Activated T-helper 17 cell treated with anti-CD3 and anti-CD28 coated beads, Interleukin-2, amount 50 U/mL, for 72 hours (primary cell): ENCODE measurements at regions not wholly inside any gene's neighbourhood (a gene's known extent, or its start where the extent isn't known, plus 50 kb on each side); places are given as distances from the start of the nearest gene placed in this dataset.

Experiments
- ATAC-seq: fragments of 150-1000 bp; cut with Tn5 transposase; replicated peaks from 2 replicates; pipeline ENCODE4 v1.10.0; 2021; ENCODE audit warnings: mild to moderate bottlenecking, moderate library complexity
- H3K27ac Mint-ChIP-seq: one replicate; pipeline ENCODE4 v1.8.0; 2022; ENCODE audit warnings: mixed read lengths
- H3K27me3 Mint-ChIP-seq: one replicate; pipeline ENCODE4 v1.8.0; 2022; ENCODE audit warnings: mixed read lengths
- H3K36me3 Mint-ChIP-seq: one replicate; pipeline ENCODE4 v1.8.0; 2022; ENCODE audit warnings: low read depth, mild to moderate bottlenecking, mixed read lengths
- H3K4me1 Mint-ChIP-seq: one replicate; pipeline ENCODE4 v1.8.0; 2022; ENCODE audit warnings: mixed read lengths
- H3K4me3 Mint-ChIP-seq: one replicate; pipeline ENCODE4 v1.8.0; 2022; ENCODE audit warnings: mild to moderate bottlenecking, mixed read lengths
- H3K9me3 Mint-ChIP-seq: one replicate; pipeline ENCODE4 v1.8.0; 2022; ENCODE audit warnings: mixed read lengths

GRCh38 chr4:112975567-112976355 is 73.7 kb upstream of the ANK2 start:
- Mint-ChIP-seq H3K36me3 (no peaks in the 10 kb centered on the region), H3K27me3 (peaks cover under 1% of the 10 kb centered on the region), H3K27ac (no peak overlapping the region)

GRCh38 chr4:112978691-112979472 is 70.6 kb upstream of the ANK2 start:
- no peaks in the 10 kb centered on the region for H3K4me1 Mint-ChIP-seq
- H3K27ac Mint-ChIP-seq = no peak overlapping the region
- no peaks in the 10 kb centered on the region for H3K36me3 Mint-ChIP-seq
- H3K27me3 Mint-ChIP-seq = peaks cover 7% of the 10 kb centered on the region
- no peaks in the 10 kb centered on the region for H3K9me3 Mint-ChIP-seq
- no peak for ATAC-seq
- no peak overlapping the region for H3K4me3 Mint-ChIP-seq

More at GRCh38 chr4:112975567-112976355, 73.7 kb upstream of the ANK2 start:
- no peaks in the 10 kb centered on the region for H3K9me3 Mint-ChIP-seq
- no peak overlapping the region for H3K4me3 Mint-ChIP-seq
- H3K4me1 Mint-ChIP-seq = no peaks in the 10 kb centered on the region
- no peak for ATAC-seq

GRCh38 chr4:112979881-112980421 is 69.5 kb upstream of the ANK2 start:
- H3K9me3 Mint-ChIP-seq = no peaks in the 10 kb centered on the region
- no peak for ATAC-seq
- peaks cover 11% of the 10 kb centered on the region for H3K27me3 Mint-ChIP-seq
- H3K4me3 Mint-ChIP-seq = no peak overlapping the region
- H3K4me1 Mint-ChIP-seq = no peaks in the 10 kb centered on the region
- no peak overlapping the region for H3K27ac Mint-ChIP-seq
- no peaks in the 10 kb centered on the region for H3K36me3 Mint-ChIP-seq

GRCh38 chr4:112982680-112983079 is 66.8 kb upstream of the ANK2 start:
- H3K27me3 Mint-ChIP-seq = peaks cover 15% of the 10 kb centered on the region
- no peaks in the 10 kb centered on the region for H3K9me3 Mint-ChIP-seq
- H3K27ac Mint-ChIP-seq = no peak overlapping the region
- H3K36me3 Mint-ChIP-seq = no peaks in the 10 kb centered on the region
- ATAC-seq = no peak
- H3K4me1 Mint-ChIP-seq = no peaks in the 10 kb centered on the region
- H3K4me3 Mint-ChIP-seq = no peak overlapping the region

GRCh38 chr4:112994732-112995464 is 54.6 kb upstream of the ANK2 start:
- no peak for ATAC-seq
- Mint-ChIP-seq H3K4me1 (no peaks in the 10 kb centered on the region), H3K4me3 (no peak overlapping the region), H3K27me3 (peaks cover 12% of the 10 kb centered on the region), H3K36me3 (no peaks in the 10 kb centered on the region), H3K9me3 (no peaks in the 10 kb centered on the region), H3K27ac (no peak overlapping the region)
